Activated CD8-positive, alpha-beta memory T cell treated with anti-CD3 and anti-CD28 coated beads, Interleukin-2, amount 50 U/mL, for 4 hours (primary cell): ENCODE measurements at regions not wholly inside any gene's neighbourhood (a gene's known extent, or its start where the extent isn't known, plus 50 kb on each side); places are given as distances from the start of the nearest gene placed in this dataset.
A peak's percentile ranks its signal among the peaks of the same experiment; 100 is the strongest.
"Not testable (repeated sequence)": the region's sequence is repeated elsewhere in the genome, so short reads cannot be mapped to it uniquely, and the experiment has no call there.

Experiments
- DNase-seq: peaks from one replicate; pipeline ENCODE4 v3.0.0-alpha.2; 2020

GRCh38 chr6:154923199-154923869, 71.8 kb upstream of the TIAM2 start:
- DNase-seq, result no peak

GRCh38 chr6:154925130-154925529, 70.0 kb upstream of the TIAM2 start:
- no peak for DNase-seq

GRCh38 chr6:154926366-154926765, 68.7 kb upstream of the TIAM2 start:
- no peak for DNase-seq

- peak; percentile 44 for DNase-seq
Observed at GRCh38 chr6:154928325-154928922, 66.7 kb upstream of the TIAM2 start.

GRCh38 chr6:154930451-154930851, 64.7 kb upstream of the TIAM2 start:
- no peak for DNase-seq

- DNase-seq, result no peak
Observed at GRCh38 chr6:154931711-154932424, 63.2 kb upstream of the TIAM2 start.

GRCh38 chr6:154932515-154933027, 62.5 kb upstream of the TIAM2 start:
- no peak for DNase-seq

- no peak for DNase-seq
Observed at GRCh38 chr6:154933181-154933827, 61.8 kb upstream of the TIAM2 start.

GRCh38 chr6:154937306-154938220, 57.6 kb upstream of the TIAM2 start:
- no peak for DNase-seq

GRCh38 chr6:154938221-154938580, 56.9 kb upstream of the TIAM2 start:
- DNase-seq, result no peak

GRCh38 chr6:154938727-154939285, 56.3 kb upstream of the TIAM2 start:
- not testable (repeated sequence) for DNase-seq

GRCh38 chr6:154942770-154943169, 52.3 kb upstream of the TIAM2 start:
- no peak for DNase-seq

- no peak for DNase-seq
Observed at GRCh38 chr6:154945271-154945890, 49.7 kb upstream of the TIAM2 start.
